ENCODE measurements at regions not wholly inside any gene's neighbourhood (a gene's known extent, or its start where the extent isn't known, plus 50 kb on each side); places are given as distances from the start of the nearest gene placed in this dataset.

DNA sequence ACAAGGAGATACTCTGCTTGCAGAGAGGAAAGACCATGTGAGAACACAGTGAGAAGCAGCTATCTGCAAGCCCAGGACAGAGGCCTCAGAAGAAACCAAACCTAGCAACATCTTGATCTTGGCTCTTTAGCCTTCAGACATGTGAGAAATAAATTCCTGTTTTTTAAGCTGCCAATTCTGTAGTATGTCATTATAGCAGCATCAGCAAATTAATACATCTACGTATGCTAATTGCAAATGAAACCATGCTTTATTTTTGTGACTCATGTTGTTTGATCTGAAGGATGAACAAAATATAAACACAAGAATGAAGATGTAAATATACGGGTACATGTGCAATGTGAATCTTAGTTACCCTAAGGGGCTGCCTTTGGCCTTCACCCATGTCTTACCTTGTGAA lies 714.4 kb upstream of the ARPP21 start:
- TF ChIP-seq, protein P1, sequence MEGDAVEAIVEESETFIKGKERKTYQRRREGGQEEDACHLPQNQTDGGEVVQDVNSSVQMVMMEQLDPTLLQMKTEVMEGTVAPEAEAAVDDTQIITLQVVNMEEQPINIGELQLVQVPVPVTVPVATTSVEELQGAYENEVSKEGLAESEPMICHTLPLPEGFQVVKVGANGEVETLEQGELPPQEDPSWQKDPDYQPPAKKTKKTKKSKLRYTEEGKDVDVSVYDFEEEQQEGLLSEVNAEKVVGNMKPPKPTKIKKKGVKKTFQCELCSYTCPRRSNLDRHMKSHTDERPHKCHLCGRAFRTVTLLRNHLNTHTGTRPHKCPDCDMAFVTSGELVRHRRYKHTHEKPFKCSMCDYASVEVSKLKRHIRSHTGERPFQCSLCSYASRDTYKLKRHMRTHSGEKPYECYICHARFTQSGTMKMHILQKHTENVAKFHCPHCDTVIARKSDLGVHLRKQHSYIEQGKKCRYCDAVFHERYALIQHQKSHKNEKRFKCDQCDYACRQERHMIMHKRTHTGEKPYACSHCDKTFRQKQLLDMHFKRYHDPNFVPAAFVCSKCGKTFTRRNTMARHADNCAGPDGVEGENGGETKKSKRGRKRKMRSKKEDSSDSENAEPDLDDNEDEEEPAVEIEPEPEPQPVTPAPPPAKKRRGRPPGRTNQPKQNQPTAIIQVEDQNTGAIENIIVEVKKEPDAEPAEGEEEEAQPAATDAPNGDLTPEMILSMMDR (IDR thresholded peaks at IDR 0.05; ENCODE audit: low read depth, low read length, missing control alignments) = no peak
- no peak overlapping the region for H3K4me3 ChIP-seq (ENCODE audit: low read depth, low read length)
- no peak for DNase-seq (ENCODE audit: low read depth)

DNA sequence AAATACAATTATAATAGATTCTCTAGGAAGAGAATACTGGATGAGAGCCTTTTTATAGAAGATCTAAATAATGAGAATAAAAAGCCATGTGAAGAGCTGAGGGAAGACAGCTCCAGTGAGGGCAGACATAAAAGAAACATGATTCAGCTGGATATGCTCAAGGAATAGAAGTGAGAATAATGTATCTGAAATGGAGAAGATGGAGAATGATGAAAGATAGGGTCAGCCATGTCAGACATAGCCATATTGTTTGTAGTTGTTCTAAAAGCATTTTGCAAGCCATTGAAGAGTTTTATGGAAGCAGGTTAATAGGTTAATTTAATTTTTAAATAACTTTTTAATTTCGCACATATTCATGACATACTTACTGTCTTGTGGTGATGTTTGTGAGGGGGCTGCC lies 713.5 kb upstream of the ARPP21 start:
- DNase-seq (ENCODE audit: low read depth) = no peak
- TF ChIP-seq, protein P1 (IDR thresholded peaks at IDR 0.05; ENCODE audit: low read depth, low read length, missing control alignments) = no peak
- no peak overlapping the region for H3K4me3 ChIP-seq (ENCODE audit: low read depth, low read length)

DNA sequence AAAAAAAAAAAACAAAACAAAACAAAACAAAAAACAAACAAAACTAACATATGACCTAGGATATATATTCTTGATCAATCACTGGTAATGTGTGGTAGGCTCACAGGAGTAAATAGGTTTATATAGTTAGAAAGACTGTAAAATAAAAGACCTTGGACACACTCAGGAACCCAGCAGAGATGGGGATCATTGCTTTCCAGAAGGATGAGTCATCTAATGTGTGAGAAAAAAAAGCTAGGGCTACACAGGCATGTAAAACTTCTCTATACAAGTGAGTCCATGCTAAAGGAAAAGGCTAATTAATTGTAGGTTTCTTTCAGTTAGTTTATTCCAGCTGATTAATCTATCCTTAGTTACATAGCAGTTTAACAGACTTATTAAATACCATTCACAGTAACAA lies 710.3 kb upstream of the ARPP21 start:
- H3K4me3 ChIP-seq (ENCODE audit: low read depth, low read length) = no peak overlapping the region
- TF ChIP-seq, protein P1 (IDR thresholded peaks at IDR 0.05; ENCODE audit: low read depth, low read length, missing control alignments) = no peak
- no peak for DNase-seq (ENCODE audit: low read depth)

DNA sequence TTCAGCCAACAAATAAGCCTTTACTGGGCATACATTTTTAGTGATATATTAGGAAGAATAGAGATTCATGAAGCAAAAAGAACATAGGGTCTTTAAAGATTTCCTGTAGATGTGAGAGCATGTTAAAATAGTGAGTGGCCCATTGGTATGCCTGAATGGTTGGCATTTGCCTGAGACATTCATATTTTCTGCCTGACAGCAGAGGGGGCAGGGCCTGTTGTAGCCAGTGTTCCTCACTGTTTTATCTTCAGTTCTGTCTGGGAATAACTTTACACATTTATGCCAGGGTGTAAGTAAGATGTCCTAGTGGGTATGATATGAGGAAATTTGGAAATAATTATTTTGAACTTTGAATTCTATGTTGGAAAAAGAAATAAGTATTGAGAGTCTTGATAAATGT lies 704.7 kb upstream of the ARPP21 start:
- no peak overlapping the region for H3K4me3 ChIP-seq (ENCODE audit: low read depth, low read length)
- TF ChIP-seq, protein P1 (IDR thresholded peaks at IDR 0.05; ENCODE audit: low read depth, low read length, missing control alignments) = no peak
- no peak for DNase-seq (ENCODE audit: low read depth)

DNA sequence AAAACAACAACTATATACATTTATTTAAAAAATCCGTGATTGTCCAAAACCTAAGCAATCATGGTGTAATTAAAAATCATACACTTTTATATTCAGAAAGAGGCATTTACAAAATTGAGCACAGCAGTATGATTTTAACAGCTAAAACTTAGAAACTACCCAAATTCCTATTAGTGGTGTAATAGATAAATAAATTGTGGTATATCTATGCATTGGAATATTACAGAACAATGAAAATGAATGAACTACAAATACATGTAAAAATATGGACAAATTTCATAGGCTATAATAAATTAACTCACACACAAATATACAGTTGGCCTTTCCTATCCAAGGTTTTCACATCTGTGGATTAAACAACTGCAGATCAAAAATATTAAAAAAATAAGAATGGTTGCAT lies 700.5 kb upstream of the ARPP21 start:
- DNase-seq (ENCODE audit: low read depth) = no peak
- TF ChIP-seq, protein P1 (IDR thresholded peaks at IDR 0.05; ENCODE audit: low read depth, low read length, missing control alignments) = no peak
- H3K4me3 ChIP-seq (ENCODE audit: low read depth, low read length) = no peak overlapping the region

DNA sequence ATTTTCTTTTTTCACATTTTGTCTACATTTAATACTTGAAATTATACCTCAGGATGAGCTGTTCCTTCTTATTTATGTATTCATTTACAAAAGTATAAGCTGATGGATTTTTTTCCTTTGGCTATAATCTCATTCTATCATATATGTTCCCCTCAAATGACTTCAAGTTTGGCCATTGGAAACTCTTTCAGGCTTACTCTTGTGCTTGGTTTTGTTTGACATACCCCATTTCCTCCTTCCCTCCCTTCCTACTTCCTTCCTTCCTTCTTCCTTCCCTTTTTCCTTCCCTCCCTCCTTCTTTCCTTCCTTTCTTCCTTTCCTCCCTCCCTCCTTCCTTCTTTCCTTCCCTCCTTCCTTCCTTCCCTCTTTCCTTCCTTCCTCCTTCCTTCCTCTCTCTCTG lies 697.1 kb upstream of the ARPP21 start:
- no peak for DNase-seq (ENCODE audit: low read depth)
- TF ChIP-seq, protein P1 (IDR thresholded peaks at IDR 0.05; ENCODE audit: low read depth, low read length, missing control alignments) = no peak
- no peak overlapping the region for H3K4me3 ChIP-seq (ENCODE audit: low read depth, low read length)

DNA sequence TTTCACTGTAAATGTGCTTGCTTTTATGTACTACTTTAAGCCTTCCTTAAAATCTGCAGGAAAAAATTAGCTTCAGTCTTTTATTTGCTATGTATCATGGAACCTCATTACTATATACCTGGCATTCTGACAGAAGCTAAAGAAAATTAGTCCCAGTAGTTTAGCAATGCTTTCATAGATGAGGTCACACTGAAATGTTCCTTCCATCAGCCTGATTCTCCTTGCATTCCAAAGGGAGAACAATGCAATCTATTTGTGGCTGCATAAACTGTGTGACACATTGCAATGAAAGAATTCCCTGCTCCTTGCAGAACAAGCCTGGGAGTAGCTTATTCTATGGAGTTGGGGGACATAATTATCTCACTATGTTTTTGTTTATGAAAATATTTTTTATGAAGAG lies 691.5 kb upstream of the ARPP21 start:
- no peak overlapping the region for H3K4me3 ChIP-seq (ENCODE audit: low read depth, low read length)
- DNase-seq (ENCODE audit: low read depth) = no peak
- TF ChIP-seq, protein P1 (IDR thresholded peaks at IDR 0.05; ENCODE audit: low read depth, low read length, missing control alignments) = no peak

All from GM12864 (cell line).